H9 (cell line): ENCODE measurements at regions not wholly inside any gene's neighbourhood (a gene's known extent, or its start where the extent isn't known, plus 50 kb on each side); places are given as distances from the start of the nearest gene placed in this dataset.

ENCODE experiments used
- DNase-seq: peaks from one replicate; pipeline ENCODE4 v3.0.0-alpha.2; 2017
- H2AFZ ChIP-seq: one replicate; pipeline ENCODE4 v1.6.1; 2013; ENCODE audit warnings: mild to moderate bottlenecking, low read length, control low read depth, moderate library complexity
- H2AK5ac ChIP-seq: 2 replicates; pipeline ENCODE4 v1.6.1; 2013; ENCODE audit warnings: low read length, control low read depth, mixed read lengths; ENCODE audit not compliant: insufficient read length
- H2BK120ac ChIP-seq: one replicate; pipeline ENCODE4 v1.6.1; 2013; ENCODE audit warnings: low read depth, mild to moderate bottlenecking, low read length, control low read depth, inconsistent platforms; ENCODE audit not compliant: poor library complexity, severe bottlenecking
- H2BK12ac ChIP-seq: 2 replicates; pipeline ENCODE4 v1.6.1; 2013; ENCODE audit warnings: low read length, control low read depth, mixed read lengths, low read depth; ENCODE audit not compliant: insufficient read length
- H2BK15ac ChIP-seq: 2 replicates; pipeline ENCODE4 v1.6.1; 2013; ENCODE audit warnings: low read depth, low read length, control low read depth
- H2BK20ac ChIP-seq: one replicate; pipeline ENCODE4 v1.6.1; 2013; ENCODE audit warnings: low read depth, mild to moderate bottlenecking, low read length, control low read depth, inconsistent platforms; ENCODE audit not compliant: poor library complexity, severe bottlenecking
- H2BK5ac ChIP-seq: 2 replicates; pipeline ENCODE4 v1.6.1; 2013; ENCODE audit warnings: low read length, control low read depth, mixed read lengths; ENCODE audit not compliant: insufficient read length
- H3K14ac ChIP-seq: 2 replicates; pipeline ENCODE4 v1.6.1; 2013; ENCODE audit warnings: low read length, control low read depth; ENCODE audit not compliant: insufficient read depth
- H3K18ac ChIP-seq: 2 replicates; pipeline ENCODE4 v1.6.1; 2013; ENCODE audit warnings: low read depth, mild to moderate bottlenecking, mixed read lengths, low read length, control low read depth; ENCODE audit not compliant: insufficient read length
- H3K23ac ChIP-seq: 2 replicates; pipeline ENCODE4 v1.6.1; 2013; ENCODE audit warnings: low read length, control low read depth, mixed read lengths, low read depth; ENCODE audit not compliant: insufficient read length
- H3K23me2 ChIP-seq: 2 replicates; pipeline ENCODE4 v1.6.1; 2013; ENCODE audit warnings: low read depth, mild to moderate bottlenecking, mixed read lengths, low read length, control low read depth; ENCODE audit not compliant: insufficient read length, poor library complexity, severe bottlenecking
- H3K27ac ChIP-seq: 2 replicates; pipeline ENCODE4 v1.5.1; 2013; ENCODE audit warnings: low read length, control low read depth, mixed read lengths, low read depth; ENCODE audit not compliant: insufficient read length
- H3K27me3 ChIP-seq: 2 replicates; pipeline ENCODE4 v1.6.1; 2013; ENCODE audit warnings: low read length, control low read depth, inconsistent platforms; ENCODE audit not compliant: insufficient read depth
- H3K4ac ChIP-seq: 2 replicates; pipeline ENCODE4 v1.6.1; 2013; ENCODE audit warnings: low read depth, mild to moderate bottlenecking, control low read depth, inconsistent platforms, low read length, moderate library complexity
- H3K4me1 ChIP-seq: 2 replicates; pipeline ENCODE4 v1.6.1; 2013; ENCODE audit warnings: low read length, control low read depth, inconsistent platforms; ENCODE audit not compliant: insufficient read depth
- H3K4me2 ChIP-seq: 2 replicates; pipeline ENCODE4 v1.6.1; 2013; ENCODE audit warnings: low read length, control low read depth, mixed read lengths; ENCODE audit not compliant: insufficient read length, insufficient read depth
- H3K56ac ChIP-seq: 2 replicates; pipeline ENCODE4 v1.6.1; 2013; ENCODE audit warnings: low read depth, mild to moderate bottlenecking, mixed read lengths, low read length, control low read depth; ENCODE audit not compliant: insufficient read length
- H3K79me1 ChIP-seq: 2 replicates; pipeline ENCODE4 v1.6.1; 2013; ENCODE audit warnings: low read depth, mild to moderate bottlenecking, moderate library complexity, low read length, control low read depth, inconsistent platforms; ENCODE audit not compliant: insufficient read depth, poor library complexity, severe bottlenecking
- H3K79me2 ChIP-seq: 2 replicates; pipeline ENCODE4 v1.6.1; 2013; ENCODE audit warnings: low read length, control low read depth, inconsistent platforms; ENCODE audit not compliant: insufficient read depth
- H3K9ac ChIP-seq: 2 replicates; pipeline ENCODE4 v1.6.1; 2013; ENCODE audit warnings: low read length, control low read depth, mixed read lengths; ENCODE audit not compliant: insufficient read length; ENCODE audit errors: extremely low read depth
- H3K9me3 ChIP-seq: one replicate; pipeline ENCODE4 v1.6.1; 2013; ENCODE audit warnings: low read depth, low read length, inconsistent platforms; ENCODE audit not compliant: control insufficient read depth
- H3T11ph ChIP-seq: one replicate; pipeline ENCODE4 v1.6.1; 2013; ENCODE audit warnings: mild to moderate bottlenecking, low read length, control low read depth, inconsistent platforms
- H4K20me1 ChIP-seq: one replicate; pipeline ENCODE4 v1.6.1; 2013; ENCODE audit not compliant: control insufficient read depth, insufficient read length, insufficient read depth
- H4K5ac ChIP-seq: 2 replicates; pipeline ENCODE4 v1.6.1; 2013; ENCODE audit warnings: low read depth, mild to moderate bottlenecking, mixed read lengths, low read length, control low read depth; ENCODE audit not compliant: insufficient read length
- H4K8ac ChIP-seq: replicated peaks from 2 replicates; pipeline ENCODE4 v1.6.1; 2013; ENCODE audit warnings: low read length, control low read depth, mixed read lengths, low read depth; ENCODE audit not compliant: insufficient read length
- H4K91ac ChIP-seq: 2 replicates; pipeline ENCODE4 v1.6.1; 2013; ENCODE audit warnings: low read depth, mild to moderate bottlenecking, moderate library complexity, mixed read lengths, low read length, control low read depth; ENCODE audit not compliant: insufficient read length
- H3K27ac Mint-ChIP-seq, 3 experiments: 2 replicates in 2 of 3; 3 replicates in 1 of 3; pipeline ENCODE4 v1.8.0; 2020 to 2021; ENCODE audit warnings: mixed read lengths in 3 of 3, mild to moderate bottlenecking in 1 of 3, moderate library complexity in 1 of 3
- H3K27me3 Mint-ChIP-seq: 2 replicates; pipeline ENCODE4 v1.8.0; 2021; ENCODE audit warnings: low read depth, mild to moderate bottlenecking, moderate library complexity, mixed read lengths
- H3K36me3 Mint-ChIP-seq, 3 experiments: 2 replicates in 2 of 3; 3 replicates in 1 of 3; pipeline ENCODE4 v1.8.0; 2020 to 2021; ENCODE audit warnings: low read depth in 3 of 3, mixed read lengths in 3 of 3; ENCODE audit not compliant: insufficient read depth in 1 of 3
- H3K4me1 Mint-ChIP-seq, 2 experiments: 2 replicates each; pipeline ENCODE4 v1.8.0; 2020; ENCODE audit warnings: mixed read lengths in 2 of 2
- H3K4me3 Mint-ChIP-seq, 2 experiments: 2 replicates in 1 of 2; 3 replicates in 1 of 2; pipeline ENCODE4 v1.8.0; 2020 to 2021; ENCODE audit warnings: mild to moderate bottlenecking in 2 of 2, mixed read lengths in 2 of 2, moderate library complexity in 1 of 2
- H3K9me3 Mint-ChIP-seq, 2 experiments: 2 replicates in 1 of 2; 3 replicates in 1 of 2; pipeline ENCODE4 v1.8.0; 2020; ENCODE audit warnings: mild to moderate bottlenecking in 2 of 2, mixed read lengths in 2 of 2, moderate library complexity in 1 of 2
- WGBS: extraction: QIAGEN DNeasy Blood & Tissue Kit; methylation state at CpG from one replicate; pipeline ENCODE4 v1.1.7; 2013; ENCODE audit warnings: missing lambda C conversion rate, low lambda C conversion rate, mixed read lengths; ENCODE audit not compliant: insufficient read length; ENCODE audit errors: extremely low coverage; 5-methylcytosine and 5-hydroxymethylcytosine counted together
- TF ChIP-seq, protein P1 (sequence below): fragments of 200-600 bp; sonication (generic); conservative IDR thresholded peaks from 3 replicates; pipeline ENCODE4 v1.8.0; 2021; ENCODE audit warnings: antibody characterized with exemption, mild to moderate bottlenecking

DNA sequence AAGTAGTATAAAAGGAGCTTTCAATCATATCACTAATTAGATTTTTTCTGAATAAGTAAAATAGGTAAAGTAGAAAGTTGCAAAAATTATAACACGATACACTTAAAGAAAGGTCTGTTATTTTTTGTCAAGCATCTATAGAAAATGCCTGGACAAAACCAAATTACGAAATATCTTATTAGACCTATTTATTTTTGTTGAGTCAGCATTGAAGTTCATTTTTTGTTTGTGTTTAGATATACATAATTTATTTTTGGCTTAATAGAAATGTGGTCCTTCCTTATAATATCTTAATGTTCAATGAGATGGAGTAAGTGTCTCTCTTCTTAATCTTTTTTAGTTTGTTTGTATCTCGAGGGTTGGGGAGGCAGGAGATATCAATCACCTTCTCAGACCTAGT is 214.8 kb upstream of the GRIA1 start:
- Histone ChIP-seq H3K79me1 (no peaks in the 10 kb centered on the region), H4K91ac (no peak overlapping the region), H2BK15ac (no peak overlapping the region), H4K5ac (no peak overlapping the region), H3K14ac (no peak overlapping the region), H2BK12ac (no peak overlapping the region), H3K9ac (no peak overlapping the region), H3T11ph (no peak overlapping the region), H3K27ac (no peak overlapping the region), H2AFZ (no peak overlapping the region), H3K4me1 (no peaks in the 10 kb centered on the region), H3K23ac (no peak overlapping the region), H3K27me3 (no peaks in the 10 kb centered on the region), H3K4ac (no peak overlapping the region), H3K18ac (no peak overlapping the region), H2BK5ac (no peak overlapping the region), H2AK5ac (no peak overlapping the region), H3K23me2 (no peaks in the 10 kb centered on the region), H4K8ac (no peak overlapping the region), H3K56ac (no peak overlapping the region), H2BK120ac (no peak overlapping the region), H2BK20ac (no peak overlapping the region), H4K20me1 (no peaks in the 10 kb centered on the region), H3K4me2 (no peak overlapping the region), H3K9me3 (no peaks in the 10 kb centered on the region), H3K79me2 (no peaks in the 10 kb centered on the region)
- no peak overlapping the region for H3K27ac Mint-ChIP-seq
- H3K4me3 Mint-ChIP-seq: no peak overlapping the region
- no peaks in the 10 kb centered on the region for H3K9me3 Mint-ChIP-seq
- DNase-seq: no peak
- no CpG with 5 or more reads among the region's 3 CpGs for WGBS
- H3K27me3 Mint-ChIP-seq: no peaks in the 10 kb centered on the region
- H3K36me3 Mint-ChIP-seq: no peaks in the 10 kb centered on the region
- peaks cover 3 to 4% of the 10 kb centered on the region in 2 experiments; a peak in 2 of 4 replicates for H3K4me1 Mint-ChIP-seq
- TF ChIP-seq, protein P1, sequence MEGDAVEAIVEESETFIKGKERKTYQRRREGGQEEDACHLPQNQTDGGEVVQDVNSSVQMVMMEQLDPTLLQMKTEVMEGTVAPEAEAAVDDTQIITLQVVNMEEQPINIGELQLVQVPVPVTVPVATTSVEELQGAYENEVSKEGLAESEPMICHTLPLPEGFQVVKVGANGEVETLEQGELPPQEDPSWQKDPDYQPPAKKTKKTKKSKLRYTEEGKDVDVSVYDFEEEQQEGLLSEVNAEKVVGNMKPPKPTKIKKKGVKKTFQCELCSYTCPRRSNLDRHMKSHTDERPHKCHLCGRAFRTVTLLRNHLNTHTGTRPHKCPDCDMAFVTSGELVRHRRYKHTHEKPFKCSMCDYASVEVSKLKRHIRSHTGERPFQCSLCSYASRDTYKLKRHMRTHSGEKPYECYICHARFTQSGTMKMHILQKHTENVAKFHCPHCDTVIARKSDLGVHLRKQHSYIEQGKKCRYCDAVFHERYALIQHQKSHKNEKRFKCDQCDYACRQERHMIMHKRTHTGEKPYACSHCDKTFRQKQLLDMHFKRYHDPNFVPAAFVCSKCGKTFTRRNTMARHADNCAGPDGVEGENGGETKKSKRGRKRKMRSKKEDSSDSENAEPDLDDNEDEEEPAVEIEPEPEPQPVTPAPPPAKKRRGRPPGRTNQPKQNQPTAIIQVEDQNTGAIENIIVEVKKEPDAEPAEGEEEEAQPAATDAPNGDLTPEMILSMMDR: no peak
